Left ventricle myocardium inferior (tissue), 1 donor: ENCODE measurements at regions not wholly inside any gene's neighbourhood (a gene's known extent, or its start where the extent isn't known, plus 50 kb on each side); places are given as distances from the start of the nearest gene placed in this dataset.

Experiments used
- DNase-seq: peaks from one replicate; pipeline ENCODE4 v3.0.0-alpha.2; 2020
- H3K27ac ChIP-seq: fragments of 200-600 bp; replicated peaks from 2 replicates; pipeline ENCODE4 v1.8.0; 2021
- H3K27me3 ChIP-seq: fragments of 200-600 bp; 2 replicates; pipeline ENCODE4 v1.8.0; 2021; ENCODE audit warnings: low read depth
- H3K36me3 ChIP-seq: fragments of 200-600 bp; 2 replicates; pipeline ENCODE4 v1.8.0; 2021
- H3K4me1 ChIP-seq: fragments of 200-600 bp; 2 replicates; pipeline ENCODE4 v1.8.0; 2021
- H3K4me3 ChIP-seq: fragments of 200-600 bp; 2 replicates; pipeline ENCODE4 v1.8.0; 2021; ENCODE audit warnings: mild to moderate bottlenecking, moderate library complexity
- H3K9me3 ChIP-seq: fragments of 200-600 bp; replicated peaks from 2 replicates; pipeline ENCODE4 v1.8.0; 2021
- intact Hi-C: fragments of 100-400 bp; cut with micrococcal nuclease; formaldehyde crosslinking; loops from one replicate; pipeline ENCODE4 v1.11.0; 2022
- TF ChIP-seq, protein P1 (sequence below): fragments of 200-600 bp; IDR thresholded peaks from 2 replicates; pipeline ENCODE4 v1.8.0; 2021; ENCODE audit warnings: antibody characterized with exemption, mild to moderate bottlenecking, borderline replicate concordance
- donor health status: DM: no; HTN: yes; CAD: no; lungs with severe emphysema.

DNA sequence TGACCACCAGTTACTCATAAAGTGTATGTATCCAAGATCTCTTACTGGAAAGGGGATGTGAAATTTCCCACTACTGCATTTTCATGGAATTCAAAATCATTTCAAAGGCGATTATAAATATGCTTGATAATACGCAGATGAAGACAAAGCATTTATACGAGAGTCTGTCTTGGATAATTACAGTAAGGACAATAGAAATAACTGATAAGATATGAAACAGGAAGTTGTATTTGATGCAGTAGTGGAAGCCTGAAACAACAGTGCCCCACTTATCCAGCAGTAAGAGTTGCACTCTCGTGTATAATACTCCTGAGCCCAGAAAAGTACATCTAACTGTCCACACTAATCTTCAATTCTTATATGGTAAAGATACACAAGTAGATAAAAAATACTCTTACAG, 188.7 kb upstream of the POU5F2 start:
- Histone ChIP-seq H3K27me3 (no peaks in the 10 kb centered on the region), H3K27ac (no peak overlapping the region), H3K4me1 (no peaks in the 10 kb centered on the region), H3K4me3 (no peak overlapping the region), H3K36me3 (no peaks in the 10 kb centered on the region), H3K9me3 (no peaks in the 10 kb centered on the region)
- TF ChIP-seq, protein P1, sequence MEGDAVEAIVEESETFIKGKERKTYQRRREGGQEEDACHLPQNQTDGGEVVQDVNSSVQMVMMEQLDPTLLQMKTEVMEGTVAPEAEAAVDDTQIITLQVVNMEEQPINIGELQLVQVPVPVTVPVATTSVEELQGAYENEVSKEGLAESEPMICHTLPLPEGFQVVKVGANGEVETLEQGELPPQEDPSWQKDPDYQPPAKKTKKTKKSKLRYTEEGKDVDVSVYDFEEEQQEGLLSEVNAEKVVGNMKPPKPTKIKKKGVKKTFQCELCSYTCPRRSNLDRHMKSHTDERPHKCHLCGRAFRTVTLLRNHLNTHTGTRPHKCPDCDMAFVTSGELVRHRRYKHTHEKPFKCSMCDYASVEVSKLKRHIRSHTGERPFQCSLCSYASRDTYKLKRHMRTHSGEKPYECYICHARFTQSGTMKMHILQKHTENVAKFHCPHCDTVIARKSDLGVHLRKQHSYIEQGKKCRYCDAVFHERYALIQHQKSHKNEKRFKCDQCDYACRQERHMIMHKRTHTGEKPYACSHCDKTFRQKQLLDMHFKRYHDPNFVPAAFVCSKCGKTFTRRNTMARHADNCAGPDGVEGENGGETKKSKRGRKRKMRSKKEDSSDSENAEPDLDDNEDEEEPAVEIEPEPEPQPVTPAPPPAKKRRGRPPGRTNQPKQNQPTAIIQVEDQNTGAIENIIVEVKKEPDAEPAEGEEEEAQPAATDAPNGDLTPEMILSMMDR, result no peak
- no peak for DNase-seq
- intact Hi-C loops, result no loop called here

DNA sequence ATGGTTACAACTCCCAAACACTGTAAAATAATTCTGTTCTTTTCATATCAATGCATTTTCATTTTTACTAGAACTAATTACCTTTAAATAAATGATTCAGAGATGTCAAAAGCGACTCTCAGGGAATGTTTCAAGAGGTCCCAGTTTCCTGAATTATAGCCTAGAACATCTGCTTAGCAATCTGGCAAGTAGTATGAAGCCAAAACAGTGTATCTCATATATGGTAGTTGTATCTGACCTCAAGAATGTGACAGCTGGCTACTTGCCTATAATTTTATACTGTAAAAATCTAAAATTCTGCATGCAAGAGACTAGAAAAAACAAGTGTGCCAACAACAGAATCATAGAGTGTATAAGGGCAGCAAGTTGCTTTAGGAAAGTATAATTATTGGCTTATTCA, 187.7 kb upstream of the POU5F2 start:
- TF ChIP-seq, protein P1, result no peak
- DNase-seq, result no peak
- Histone ChIP-seq H3K9me3 (no peaks in the 10 kb centered on the region), H3K36me3 (no peaks in the 10 kb centered on the region), H3K4me3 (no peak overlapping the region), H3K27ac (no peak overlapping the region), H3K4me1 (no peaks in the 10 kb centered on the region), H3K27me3 (no peaks in the 10 kb centered on the region)
- intact Hi-C loops, result no loop called here

DNA sequence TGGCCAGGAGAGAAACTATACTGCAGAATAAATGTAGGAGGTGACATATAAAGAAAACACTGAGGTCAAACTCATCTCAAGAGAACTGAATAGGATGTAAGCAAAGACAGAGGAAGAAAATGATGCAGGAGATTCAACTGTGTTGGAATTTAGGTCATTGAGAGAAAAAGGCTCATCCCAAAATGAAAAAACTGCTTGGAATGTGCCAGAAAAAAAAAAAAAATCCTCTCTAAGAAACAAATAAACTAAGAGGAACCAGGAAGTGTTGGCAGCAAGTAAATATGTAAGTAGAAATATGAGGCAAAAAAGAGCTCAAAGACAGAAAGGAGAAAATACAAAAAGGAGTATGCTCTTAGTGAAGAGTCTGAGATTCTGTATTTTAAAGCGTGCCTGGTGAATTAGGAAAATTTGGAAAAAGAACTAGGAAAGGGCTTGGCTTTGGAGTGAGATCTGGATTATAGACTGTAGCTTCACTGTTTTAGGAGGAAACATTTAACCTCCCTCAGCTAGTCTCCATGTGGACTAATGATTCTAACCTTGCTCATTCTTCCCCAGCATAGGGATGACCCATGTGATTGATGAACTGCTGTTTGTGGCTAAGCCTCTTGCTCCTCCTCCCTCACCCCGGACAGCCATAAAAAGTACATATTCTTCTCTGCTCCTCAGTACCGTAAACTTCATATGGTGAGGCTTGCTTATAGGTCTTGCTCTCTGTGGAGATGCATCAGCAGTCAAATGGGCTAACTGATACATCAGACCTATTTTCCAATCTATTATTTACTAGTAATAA, 185.6 kb upstream of the POU5F2 start:
- Histone ChIP-seq H3K9me3 (no peaks in the 10 kb centered on the region), H3K36me3 (no peaks in the 10 kb centered on the region), H3K27me3 (no peaks in the 10 kb centered on the region), H3K4me1 (no peaks in the 10 kb centered on the region), H3K27ac (no peak overlapping the region), H3K4me3 (no peak overlapping the region)
- no peak for DNase-seq
- TF ChIP-seq, protein P1, result no peak
- intact Hi-C loops, result no loop called here

DNA sequence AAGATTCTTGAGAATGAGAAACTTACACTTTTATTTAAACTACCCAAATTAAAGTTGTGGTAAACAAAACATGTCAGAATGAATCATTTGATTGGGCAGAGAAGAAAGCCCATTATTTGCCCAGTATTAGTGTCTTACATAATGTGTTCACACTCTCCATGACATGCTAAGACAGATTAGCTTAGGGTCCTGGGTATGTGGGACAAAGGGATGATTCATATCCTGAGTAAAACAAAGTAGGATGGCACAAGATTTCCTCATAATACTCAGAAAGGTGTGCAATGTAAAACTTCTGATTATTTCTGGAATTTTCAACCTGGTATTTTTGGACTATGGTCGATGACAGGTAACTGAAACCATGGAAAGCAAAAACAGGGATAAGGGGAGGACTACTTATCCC, 183.9 kb upstream of the POU5F2 start:
- no peak overlapping the region for H3K4me3 ChIP-seq
- TF ChIP-seq, protein P1, result no peak
- intact Hi-C loops, result no loop called here
- H3K27ac ChIP-seq, result no peak overlapping the region
- H3K9me3 ChIP-seq, result no peaks in the 10 kb centered on the region
- H3K4me1 ChIP-seq, result no peaks in the 10 kb centered on the region
- H3K36me3 ChIP-seq, result no peaks in the 10 kb centered on the region
- H3K27me3 ChIP-seq, result no peaks in the 10 kb centered on the region
- DNase-seq, result no peak

DNA sequence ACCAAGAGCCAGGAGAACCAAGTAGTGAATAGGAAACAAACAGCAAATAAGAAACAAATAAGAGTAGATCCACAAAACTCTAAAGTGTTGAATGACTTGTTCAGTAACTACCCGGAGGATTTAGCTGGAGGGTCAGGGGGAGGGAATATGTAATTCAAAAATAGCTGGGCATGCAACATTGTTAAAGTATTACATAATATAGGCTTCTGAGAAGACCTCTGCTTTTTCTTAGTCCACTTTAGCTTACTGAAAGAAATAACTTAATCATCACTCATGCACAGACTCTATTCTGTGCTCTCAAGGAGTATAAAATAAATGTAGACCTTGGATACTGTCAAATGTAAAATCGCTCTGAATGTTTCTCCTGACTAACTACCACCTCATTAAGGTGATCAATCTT, 183.2 kb upstream of the POU5F2 start:
- TF ChIP-seq, protein P1, result no peak
- no peaks in the 10 kb centered on the region for H3K4me1 ChIP-seq
- intact Hi-C loops, result no loop called here
- no peaks in the 10 kb centered on the region for H3K36me3 ChIP-seq
- no peaks in the 10 kb centered on the region for H3K27me3 ChIP-seq
- no peak overlapping the region for H3K4me3 ChIP-seq
- H3K27ac ChIP-seq, result no peak overlapping the region
- H3K9me3 ChIP-seq, result no peaks in the 10 kb centered on the region
- DNase-seq, result no peak
